GM21423 (cell line): ENCODE measurements at regions not wholly inside any gene's neighbourhood (a gene's known extent, or its start where the extent isn't known, plus 50 kb on each side); places are given as distances from the start of the nearest gene placed in this dataset.

Experiments used
- ATAC-seq: cut with Tn5 transposase; IDR thresholded peaks from one replicate; pipeline ENCODE4 v1.9.1; 2021; ENCODE audit warnings: mild to moderate bottlenecking, moderate library complexity; ENCODE audit not compliant: unreplicated experiment

- ATAC-seq, result no peak
Measured at GRCh38 chr9:118558026-118558425, 811.2 kb downstream of the BRINP1 start.

- no peak for ATAC-seq
Measured at GRCh38 chr9:118558891-118559290, 810.3 kb downstream of the BRINP1 start.

- no peak for ATAC-seq
Measured at GRCh38 chr9:118561051-118561450, 808.2 kb downstream of the BRINP1 start.

GRCh38 chr9:118563677-118564076, 805.6 kb downstream of the BRINP1 start:
- no peak for ATAC-seq

GRCh38 chr9:118567861-118568260, 801.4 kb downstream of the BRINP1 start:
- no peak for ATAC-seq

GRCh38 chr9:118568704-118569103, 800.5 kb downstream of the BRINP1 start:
- no peak for ATAC-seq

GRCh38 chr9:118569148-118569547, 800.1 kb downstream of the BRINP1 start:
- ATAC-seq, result no peak

- no peak for ATAC-seq
Measured at GRCh38 chr9:118570066-118570465, 799.2 kb downstream of the BRINP1 start.

GRCh38 chr9:118575341-118576070, 793.7 kb downstream of the BRINP1 start:
- no peak for ATAC-seq

- ATAC-seq, result no peak
Measured at GRCh38 chr9:118577121-118577520, 792.1 kb downstream of the BRINP1 start.

GRCh38 chr9:118578467-118578866, 790.8 kb downstream of the BRINP1 start:
- no peak for ATAC-seq

GRCh38 chr9:118583414-118583813, 785.8 kb downstream of the BRINP1 start:
- no peak for ATAC-seq

GRCh38 chr9:118586978-118587377, 782.3 kb downstream of the BRINP1 start:
- ATAC-seq, result no peak

GRCh38 chr9:118594428-118594827, 774.8 kb downstream of the BRINP1 start:
- ATAC-seq, result no peak

- ATAC-seq, result no peak
Measured at GRCh38 chr9:118595719-118596305, 773.4 kb downstream of the BRINP1 start.

GRCh38 chr9:118596374-118597015, 772.7 kb downstream of the BRINP1 start:
- no peak for ATAC-seq

GRCh38 chr9:118606668-118607067, 762.6 kb downstream of the BRINP1 start:
- ATAC-seq, result no peak

- ATAC-seq, result no peak
Measured at GRCh38 chr9:118609355-118610044, 759.7 kb downstream of the BRINP1 start.

GRCh38 chr9:118612201-118612600, 757.0 kb downstream of the BRINP1 start:
- no peak for ATAC-seq

- ATAC-seq, result no peak
Measured at GRCh38 chr9:118613996-118614395, 755.2 kb downstream of the BRINP1 start.

GRCh38 chr9:118618084-118618483, 751.2 kb downstream of the BRINP1 start:
- no peak for ATAC-seq

GRCh38 chr9:118618849-118619248, 750.4 kb downstream of the BRINP1 start:
- ATAC-seq, result no peak
